ENCODE measurements at regions not wholly inside any gene's neighbourhood (a gene's known extent, or its start where the extent isn't known, plus 50 kb on each side); places are given as distances from the start of the nearest gene placed in this dataset.

GRCh38 chr4:77471821-77472495 lies 133.7 kb upstream of the CXCL13 start:
- no peak for TF ChIP-seq CTCF (IDR thresholded peaks at IDR 0.05; ENCODE audit: control extremely low read depth, extremely low read depth)
- Histone ChIP-seq H3K4me1 (ENCODE audit: control insufficient read depth in 5 of 5, insufficient read depth in 5 of 5, low read length in 5 of 5) (no peaks in the 10 kb centered on the region), H3K27me3 (ENCODE audit: control insufficient read depth in 3 of 3, insufficient read depth in 3 of 3, low read length in 2 of 3) (no peaks in the 10 kb centered on the region), H3K36me3 (ENCODE audit: control insufficient read depth in 4 of 4, insufficient read depth in 4 of 4, low read length in 4 of 4) (no peaks in the 10 kb centered on the region), H3K27ac (ENCODE audit: low read depth in 1 of 2, low read length in 1 of 2) (no peak overlapping the region), H3K4me3 (no peak overlapping the region), H3K9ac (ENCODE audit: insufficient read depth in 1 of 2, low read length in 2 of 2) (no peak overlapping the region), H3K9me3 (ENCODE audit: control insufficient read depth in 4 of 4, insufficient read depth in 3 of 4, low read length in 3 of 4) (peaks cover 0 to 3% (median 1%) of the 10 kb centered on the region in 4 donors)
- no peak for DNase-seq
- WGBS, 2 donors: 75 to 84% methylated on average over 5 of the region's 5 CpGs
- no peak for ATAC-seq (ENCODE audit: insufficient read depth, low FRiP score)

GRCh38 chr4:77473509-77473908 lies 132.1 kb upstream of the CXCL13 start:
- H3K9ac ChIP-seq (ENCODE audit: insufficient read depth in 1 of 2, low read length in 2 of 2): no peak overlapping the region
- no peaks in the 10 kb centered on the region for H3K4me1 ChIP-seq (ENCODE audit: control insufficient read depth in 5 of 5, insufficient read depth in 5 of 5, low read length in 5 of 5)
- H3K27ac ChIP-seq (ENCODE audit: low read depth in 1 of 2, low read length in 1 of 2): no peak overlapping the region
- no peak for TF ChIP-seq CTCF (IDR thresholded peaks at IDR 0.05; ENCODE audit: control extremely low read depth, extremely low read depth)
- peaks cover 0 to 5% (median 1%) of the 10 kb centered on the region in 4 donors for H3K9me3 ChIP-seq (ENCODE audit: control insufficient read depth in 4 of 4, insufficient read depth in 3 of 4, low read length in 3 of 4)
- ATAC-seq (ENCODE audit: insufficient read depth, low FRiP score) (no peak), DNase-seq (no peak)
- no peaks in the 10 kb centered on the region for H3K27me3 ChIP-seq (ENCODE audit: control insufficient read depth in 3 of 3, insufficient read depth in 3 of 3, low read length in 2 of 3)
- no peaks in the 10 kb centered on the region for H3K36me3 ChIP-seq (ENCODE audit: control insufficient read depth in 4 of 4, insufficient read depth in 4 of 4, low read length in 4 of 4)
- no peak overlapping the region for H3K4me3 ChIP-seq
- WGBS, 2 donors: 26 to 44% methylated on average over 1 of the region's 1 CpG

- H3K4me1 ChIP-seq (ENCODE audit: control insufficient read depth in 5 of 5, insufficient read depth in 5 of 5, low read length in 5 of 5): no peaks in the 10 kb centered on the region
- WGBS, 2 donors: 79 to 86% methylated on average over 1 of the region's 1 CpG
- no peak for TF ChIP-seq CTCF (IDR thresholded peaks at IDR 0.05; ENCODE audit: control extremely low read depth, extremely low read depth)
- no peaks in the 10 kb centered on the region for H3K27me3 ChIP-seq (ENCODE audit: control insufficient read depth in 3 of 3, insufficient read depth in 3 of 3, low read length in 2 of 3)
- H3K9me3 ChIP-seq (ENCODE audit: control insufficient read depth in 4 of 4, insufficient read depth in 3 of 4, low read length in 3 of 4): peaks cover 0 to 3% (median 1%) of the 10 kb centered on the region in 4 donors
- DNase-seq: no peak
- no peak for ATAC-seq (ENCODE audit: insufficient read depth, low FRiP score)
- no peak overlapping the region for H3K4me3 ChIP-seq
- no peak overlapping the region for H3K27ac ChIP-seq (ENCODE audit: low read depth in 1 of 2, low read length in 1 of 2)
- H3K9ac ChIP-seq (ENCODE audit: insufficient read depth in 1 of 2, low read length in 2 of 2): no peak overlapping the region
- H3K36me3 ChIP-seq (ENCODE audit: control insufficient read depth in 4 of 4, insufficient read depth in 4 of 4, low read length in 4 of 4): no peaks in the 10 kb centered on the region
Observed at GRCh38 chr4:77481856-77482255, 123.8 kb upstream of the CXCL13 start.

GRCh38 chr4:77488882-77489281 lies 116.7 kb upstream of the CXCL13 start:
- H3K4me3 ChIP-seq: no peak overlapping the region
- DNase-seq (peak in 2 of 3 donors; percentile 24 to 55), ATAC-seq (ENCODE audit: insufficient read depth, low FRiP score) (no peak)
- no peak for TF ChIP-seq CTCF (IDR thresholded peaks at IDR 0.05; ENCODE audit: control extremely low read depth, extremely low read depth)
- H3K9me3 ChIP-seq (ENCODE audit: control insufficient read depth in 4 of 4, insufficient read depth in 3 of 4, low read length in 3 of 4): peaks cover 0 to 4% (median 0%) of the 10 kb centered on the region in 4 donors
- 73% methylated on average over 1 of the region's 1 CpG for WGBS, 2 donors
- no peaks in the 10 kb centered on the region for H3K36me3 ChIP-seq (ENCODE audit: control insufficient read depth in 4 of 4, insufficient read depth in 4 of 4, low read length in 4 of 4)
- H3K9ac ChIP-seq (ENCODE audit: insufficient read depth in 1 of 2, low read length in 2 of 2): no peak overlapping the region
- H3K27me3 ChIP-seq (ENCODE audit: control insufficient read depth in 3 of 3, insufficient read depth in 3 of 3, low read length in 2 of 3): no peaks in the 10 kb centered on the region
- H3K4me1 ChIP-seq (ENCODE audit: control insufficient read depth in 5 of 5, insufficient read depth in 5 of 5, low read length in 5 of 5): no peaks in the 10 kb centered on the region
- H3K27ac ChIP-seq (ENCODE audit: low read depth in 1 of 2, low read length in 1 of 2): no peak overlapping the region
